Cardiac fibroblast (primary cell): ENCODE measurements at regions not wholly inside any gene's neighbourhood (a gene's known extent, or its start where the extent isn't known, plus 50 kb on each side); places are given as distances from the start of the nearest gene placed in this dataset.
"Not testable (repeated sequence)": the region's sequence is repeated elsewhere in the genome, so short reads cannot be mapped to it uniquely, and the experiment has no call there.

Source experiments
- DNase-seq, 2 donors: peaks; one replicate each; pipeline versions ENCODE4 v3.0.0 to v3.0.0-alpha.2; 2010; ENCODE audit warnings: low read depth in 2 of 2
- H3K4me3 ChIP-seq, 2 donors: replicated peaks in 1 of 2; 1 replicate in 1 of 2; 2 replicates in 1 of 2; pipeline ENCODE4 v1.5.1; 2011; ENCODE audit warnings: low read depth in 2 of 2, low read length in 2 of 2, mild to moderate bottlenecking in 2 of 2, moderate library complexity in 1 of 2
- CTCF ChIP-seq: IDR thresholded peaks from one replicate; pipeline ENCODE4 v1.5.1; 2011; ENCODE audit warnings: low read depth, mild to moderate bottlenecking, low read length, inconsistent platforms

- TF ChIP-seq CTCF = no peak
- H3K4me3 ChIP-seq = no peak overlapping the region
- DNase-seq = no peak
These were observed 593.5 kb downstream of the TBC1D22A start for GRCh38 chr22:47355776-47356510.

GRCh38 chr22:47355388-47355725 lies 592.9 kb downstream of the TBC1D22A start:
- no peak overlapping the region for H3K4me3 ChIP-seq
- no peak for TF ChIP-seq CTCF
- DNase-seq = no peak

- DNase-seq = no peak
- TF ChIP-seq CTCF = no peak
These were observed 592.4 kb downstream of the TBC1D22A start for GRCh38 chr22:47354668-47355387.

GRCh38 chr22:47352920-47353700 lies 590.7 kb downstream of the TBC1D22A start:
- no peak for TF ChIP-seq CTCF
- H3K4me3 ChIP-seq = no peak overlapping the region
- DNase-seq = no peak

More at GRCh38 chr22:47354668-47355387, 592.4 kb downstream of the TBC1D22A start:
- no peak overlapping the region for H3K4me3 ChIP-seq

GRCh38 chr22:47351836-47352579 lies 589.6 kb downstream of the TBC1D22A start:
- H3K4me3 ChIP-seq = no peak overlapping the region
- TF ChIP-seq CTCF = no peak

GRCh38 chr22:47346287-47346686 lies 583.8 kb downstream of the TBC1D22A start:
- not testable (repeated sequence) for H3K4me3 ChIP-seq, DNase-seq

More at GRCh38 chr22:47351836-47352579, 589.6 kb downstream of the TBC1D22A start:
- DNase-seq = no peak
